Activated CD4-positive, alpha-beta T cell treated with anti-CD3 and anti-CD28 coated beads, Interleukin-2, amount 10 ng/mL, durations not matched to agents 24 days and 14 days (primary cell): ENCODE measurements at regions not wholly inside any gene's neighbourhood (a gene's known extent, or its start where the extent isn't known, plus 50 kb on each side); places are given as distances from the start of the nearest gene placed in this dataset.

Experiments
- DNase-seq: peaks from one replicate; pipeline ENCODE4 v3.0.0; 2022
- H3K27ac Mint-ChIP-seq: one replicate; pipeline ENCODE4 v1.8.0; 2022; ENCODE audit warnings: mild to moderate bottlenecking, mixed read lengths
- H3K27me3 Mint-ChIP-seq: one replicate; pipeline ENCODE4 v1.8.0; 2022; ENCODE audit warnings: mixed read lengths
- H3K36me3 Mint-ChIP-seq: one replicate; pipeline ENCODE4 v1.8.0; 2022; ENCODE audit warnings: low read depth, mild to moderate bottlenecking, mixed read lengths
- H3K4me1 Mint-ChIP-seq: one replicate; pipeline ENCODE4 v1.8.0; 2021; ENCODE audit warnings: mixed read lengths
- H3K4me3 Mint-ChIP-seq: one replicate; pipeline ENCODE4 v1.8.0; 2022; ENCODE audit warnings: mild to moderate bottlenecking, moderate library complexity, mixed read lengths
- H3K9me3 Mint-ChIP-seq: one replicate; pipeline ENCODE4 v1.8.0; 2021; ENCODE audit warnings: mixed read lengths
- intact Hi-C: fragments of 100-400 bp; cut with micrococcal nuclease; formaldehyde crosslinking; loops from one replicate; pipeline ENCODE4 v1.15.1; 2023

- Mint-ChIP-seq H3K27me3 (peaks cover 2% of the 10 kb centered on the region), H3K4me3 (no peak overlapping the region), H3K9me3 (peaks cover 4% of the 10 kb centered on the region), H3K27ac (no peak overlapping the region), H3K4me1 (no peaks in the 10 kb centered on the region), H3K36me3 (no peaks in the 10 kb centered on the region)
- intact Hi-C loops: no loop called here
- no peak for DNase-seq
Measured at GRCh38 chr10:29166713-29167112, 122.2 kb upstream of the LYZL1 start.

GRCh38 chr10:29169021-29169420 is 119.8 kb upstream of the LYZL1 start:
- no peak overlapping the region for H3K4me3 Mint-ChIP-seq

GRCh38 chr10:29171717-29172116 is 117.2 kb upstream of the LYZL1 start:
- intact Hi-C loops: no loop called here
- no peak overlapping the region for H3K4me3 Mint-ChIP-seq
- no peaks in the 10 kb centered on the region for H3K36me3 Mint-ChIP-seq
- H3K9me3 Mint-ChIP-seq: peaks cover 4% of the 10 kb centered on the region
- no peak for DNase-seq
- no peaks in the 10 kb centered on the region for H3K4me1 Mint-ChIP-seq
- no peak overlapping the region for H3K27ac Mint-ChIP-seq
- no peaks in the 10 kb centered on the region for H3K27me3 Mint-ChIP-seq

More at GRCh38 chr10:29169021-29169420, 119.8 kb upstream of the LYZL1 start:
- H3K27ac Mint-ChIP-seq: no peak overlapping the region
- peaks cover 4% of the 10 kb centered on the region for H3K9me3 Mint-ChIP-seq
- H3K36me3 Mint-ChIP-seq: no peaks in the 10 kb centered on the region
- intact Hi-C loops: no loop called here
- no peaks in the 10 kb centered on the region for H3K4me1 Mint-ChIP-seq
- H3K27me3 Mint-ChIP-seq: peaks cover 2% of the 10 kb centered on the region
- DNase-seq: no peak

- H3K9me3 Mint-ChIP-seq: peaks cover 4% of the 10 kb centered on the region
Measured at GRCh38 chr10:29174389-29174788, 114.5 kb upstream of the LYZL1 start.

GRCh38 chr10:29176845-29177832 is 111.7 kb upstream of the LYZL1 start:
- no peak overlapping the region for H3K4me3 Mint-ChIP-seq
- no peaks in the 10 kb centered on the region for H3K36me3 Mint-ChIP-seq
- no peak for DNase-seq
- H3K27ac Mint-ChIP-seq: no peak overlapping the region
- H3K9me3 Mint-ChIP-seq: no peaks in the 10 kb centered on the region
- H3K27me3 Mint-ChIP-seq: no peaks in the 10 kb centered on the region
- no peaks in the 10 kb centered on the region for H3K4me1 Mint-ChIP-seq
- intact Hi-C loops: no loop called here

More at GRCh38 chr10:29174389-29174788, 114.5 kb upstream of the LYZL1 start:
- intact Hi-C loops: no loop called here
- Mint-ChIP-seq H3K4me3 (no peak overlapping the region), H3K36me3 (no peaks in the 10 kb centered on the region), H3K4me1 (no peaks in the 10 kb centered on the region), H3K27ac (no peak overlapping the region), H3K27me3 (no peaks in the 10 kb centered on the region)
- no peak for DNase-seq

- no peak for DNase-seq
- Mint-ChIP-seq H3K27ac (no peak overlapping the region), H3K27me3 (no peaks in the 10 kb centered on the region), H3K4me3 (no peak overlapping the region), H3K4me1 (no peaks in the 10 kb centered on the region), H3K36me3 (no peaks in the 10 kb centered on the region), H3K9me3 (no peaks in the 10 kb centered on the region)
- intact Hi-C loops: no loop called here
Measured at GRCh38 chr10:29181936-29182335, 106.9 kb upstream of the LYZL1 start.

- Mint-ChIP-seq H3K4me3 (no peak overlapping the region), H3K36me3 (no peaks in the 10 kb centered on the region)
- intact Hi-C loops: no loop called here
Measured at GRCh38 chr10:29183301-29183945, 105.4 kb upstream of the LYZL1 start.

GRCh38 chr10:29184205-29185000 is 104.5 kb upstream of the LYZL1 start:
- no peak overlapping the region for H3K27ac Mint-ChIP-seq
- no peaks in the 10 kb centered on the region for H3K36me3 Mint-ChIP-seq
- DNase-seq: no peak
- no peaks in the 10 kb centered on the region for H3K27me3 Mint-ChIP-seq
- H3K4me3 Mint-ChIP-seq: no peak overlapping the region
- no peaks in the 10 kb centered on the region for H3K4me1 Mint-ChIP-seq
- H3K9me3 Mint-ChIP-seq: no peaks in the 10 kb centered on the region
- intact Hi-C loops: no loop called here

More at GRCh38 chr10:29183301-29183945, 105.4 kb upstream of the LYZL1 start:
- no peak for DNase-seq
- no peaks in the 10 kb centered on the region for H3K9me3 Mint-ChIP-seq
- H3K27me3 Mint-ChIP-seq: no peaks in the 10 kb centered on the region
- H3K27ac Mint-ChIP-seq: no peak overlapping the region
- H3K4me1 Mint-ChIP-seq: no peaks in the 10 kb centered on the region

GRCh38 chr10:29185050-29185449 is 103.8 kb upstream of the LYZL1 start:
- H3K4me1 Mint-ChIP-seq: no peaks in the 10 kb centered on the region
- H3K36me3 Mint-ChIP-seq: no peaks in the 10 kb centered on the region
- intact Hi-C loops: no loop called here
- no peak overlapping the region for H3K4me3 Mint-ChIP-seq
- H3K9me3 Mint-ChIP-seq: no peaks in the 10 kb centered on the region
- H3K27ac Mint-ChIP-seq: no peak overlapping the region
- no peak for DNase-seq
- H3K27me3 Mint-ChIP-seq: no peaks in the 10 kb centered on the region

GRCh38 chr10:29186221-29186620 is 102.6 kb upstream of the LYZL1 start:
- Mint-ChIP-seq H3K4me1 (no peaks in the 10 kb centered on the region), H3K9me3 (no peaks in the 10 kb centered on the region), H3K4me3 (no peak overlapping the region), H3K36me3 (no peaks in the 10 kb centered on the region), H3K27me3 (no peaks in the 10 kb centered on the region), H3K27ac (no peak overlapping the region)
- DNase-seq: no peak
- intact Hi-C loops: no loop called here

- no peaks in the 10 kb centered on the region for H3K4me1 Mint-ChIP-seq
- no peak overlapping the region for H3K4me3 Mint-ChIP-seq
- no peaks in the 10 kb centered on the region for H3K27me3 Mint-ChIP-seq
- no peaks in the 10 kb centered on the region for H3K36me3 Mint-ChIP-seq
- DNase-seq: no peak
- intact Hi-C loops: no loop called here
- no peaks in the 10 kb centered on the region for H3K9me3 Mint-ChIP-seq
- H3K27ac Mint-ChIP-seq: no peak overlapping the region
Measured at GRCh38 chr10:29189256-29189655, 99.6 kb upstream of the LYZL1 start.

GRCh38 chr10:29191674-29192073 is 97.2 kb upstream of the LYZL1 start:
- H3K27ac Mint-ChIP-seq: no peak overlapping the region
- H3K36me3 Mint-ChIP-seq: no peaks in the 10 kb centered on the region
- DNase-seq: no peak
- H3K9me3 Mint-ChIP-seq: peaks cover 4% of the 10 kb centered on the region
- intact Hi-C loops: no loop called here
- H3K4me1 Mint-ChIP-seq: no peaks in the 10 kb centered on the region
- H3K4me3 Mint-ChIP-seq: no peak overlapping the region
- no peaks in the 10 kb centered on the region for H3K27me3 Mint-ChIP-seq

GRCh38 chr10:29199339-29199738 is 89.5 kb upstream of the LYZL1 start:
- Mint-ChIP-seq H3K36me3 (no peaks in the 10 kb centered on the region), H3K27me3 (no peaks in the 10 kb centered on the region), H3K9me3 (peaks cover 4% of the 10 kb centered on the region), H3K4me1 (no peaks in the 10 kb centered on the region), H3K4me3 (no peak overlapping the region), H3K27ac (no peak overlapping the region)
- DNase-seq: no peak
- intact Hi-C loops: no loop called here
